GM19455 (cell line): ENCODE measurements at regions not wholly inside any gene's neighbourhood (a gene's known extent, or its start where the extent isn't known, plus 50 kb on each side); places are given as distances from the start of the nearest gene placed in this dataset.
"Not testable (repeated sequence)": the region's sequence is repeated elsewhere in the genome, so short reads cannot be mapped to it uniquely, and the experiment has no call there.

Experiments
- ATAC-seq: cut with Tn5 transposase; IDR thresholded peaks from one replicate; pipeline ENCODE4 v1.9.1; 2021; ENCODE audit not compliant: unreplicated experiment

DNA sequence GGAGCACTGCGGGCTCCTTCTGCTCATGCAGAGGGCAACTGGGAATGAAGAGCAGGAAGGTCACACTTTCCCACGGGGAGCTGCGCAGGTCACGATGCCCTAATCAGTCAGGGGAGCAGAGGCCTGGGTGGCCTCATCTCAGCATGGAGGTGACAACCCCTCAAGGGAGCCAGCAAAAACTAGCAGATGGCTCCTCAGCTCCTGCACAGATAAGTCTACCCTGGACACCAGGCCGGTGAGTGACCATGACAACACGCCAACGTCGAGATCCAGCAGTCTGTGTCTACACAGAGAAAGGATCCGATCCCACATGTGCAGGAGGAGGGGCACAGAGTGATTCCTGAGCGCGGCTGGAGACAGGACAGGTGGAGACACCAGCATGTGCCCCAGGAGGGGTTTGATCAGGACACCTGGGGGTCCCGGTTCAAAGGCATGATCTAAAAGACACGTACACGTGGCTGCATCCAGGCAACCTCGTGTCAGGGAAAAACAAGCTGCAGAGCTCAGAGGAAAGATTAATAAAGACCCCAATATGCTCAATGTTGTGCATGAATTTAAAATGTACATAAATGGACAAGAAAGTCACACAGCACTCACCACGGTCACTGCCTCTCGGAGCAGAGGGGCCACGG, 153.7 kb upstream of the SFSWAP start:
- no peak for ATAC-seq

DNA sequence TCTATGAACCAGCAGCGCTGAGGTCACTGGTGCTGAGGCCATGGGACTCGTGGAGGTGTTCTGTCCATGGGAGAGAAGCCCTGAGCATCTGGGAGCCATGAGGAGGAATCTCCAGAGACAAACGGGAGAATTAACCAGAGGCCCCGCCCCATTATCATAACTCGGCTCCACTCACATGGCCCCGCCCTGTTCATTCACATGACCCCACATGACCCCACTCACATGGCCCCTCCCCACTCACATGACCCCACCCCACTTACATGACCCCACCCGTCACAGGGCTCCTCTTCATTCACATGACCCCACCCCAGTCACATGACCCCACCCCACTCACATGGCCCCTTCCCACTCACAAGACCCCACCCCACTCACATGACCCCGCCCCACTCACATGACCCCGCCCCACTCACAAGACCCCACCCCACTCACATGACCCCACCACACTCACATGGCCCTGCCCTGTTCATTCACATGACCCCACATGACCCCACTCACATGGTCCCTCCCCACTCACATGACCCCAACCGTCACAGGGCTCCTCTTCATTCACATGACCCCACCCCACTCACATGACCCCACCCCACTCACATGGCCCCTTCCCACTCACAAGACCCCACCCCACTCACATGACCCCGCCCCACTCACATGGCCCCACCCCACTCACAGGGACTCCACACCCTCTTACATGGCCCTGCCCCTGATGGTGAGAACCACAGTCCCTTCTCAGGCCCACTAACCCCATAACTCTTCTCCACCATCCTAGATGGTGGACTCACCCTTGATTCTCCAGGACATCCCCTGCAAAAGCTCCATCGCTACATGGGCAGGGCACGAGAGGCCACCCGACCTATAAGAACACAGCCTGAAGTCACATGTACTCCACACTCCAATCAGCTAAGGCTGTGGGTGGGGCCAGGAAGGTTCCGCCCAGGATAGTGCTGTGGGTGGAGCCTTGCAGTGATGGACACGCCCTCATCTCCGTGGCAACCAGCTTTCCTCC, 151.1 kb upstream of the SFSWAP start:
- ATAC-seq, result no peak

DNA sequence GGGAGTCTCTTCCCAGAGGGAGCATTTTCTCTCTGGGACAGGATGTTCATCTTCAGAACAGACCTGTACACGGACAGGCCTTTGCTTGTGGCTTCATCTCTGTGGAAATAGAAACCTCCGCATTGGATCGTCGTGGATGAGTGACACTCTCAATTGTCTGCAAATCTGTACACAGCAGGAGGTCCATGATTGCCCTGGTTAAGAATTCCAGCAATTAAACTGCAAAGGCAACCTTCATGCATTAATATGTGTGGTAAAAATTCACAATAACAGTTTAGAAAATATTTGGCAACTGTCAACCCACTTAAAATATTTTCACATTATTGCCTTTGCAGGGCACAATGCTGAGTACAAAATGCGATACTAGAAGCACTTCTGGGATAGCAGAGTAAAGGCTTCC, 149.8 kb upstream of the SFSWAP start:
- no peak for ATAC-seq

DNA sequence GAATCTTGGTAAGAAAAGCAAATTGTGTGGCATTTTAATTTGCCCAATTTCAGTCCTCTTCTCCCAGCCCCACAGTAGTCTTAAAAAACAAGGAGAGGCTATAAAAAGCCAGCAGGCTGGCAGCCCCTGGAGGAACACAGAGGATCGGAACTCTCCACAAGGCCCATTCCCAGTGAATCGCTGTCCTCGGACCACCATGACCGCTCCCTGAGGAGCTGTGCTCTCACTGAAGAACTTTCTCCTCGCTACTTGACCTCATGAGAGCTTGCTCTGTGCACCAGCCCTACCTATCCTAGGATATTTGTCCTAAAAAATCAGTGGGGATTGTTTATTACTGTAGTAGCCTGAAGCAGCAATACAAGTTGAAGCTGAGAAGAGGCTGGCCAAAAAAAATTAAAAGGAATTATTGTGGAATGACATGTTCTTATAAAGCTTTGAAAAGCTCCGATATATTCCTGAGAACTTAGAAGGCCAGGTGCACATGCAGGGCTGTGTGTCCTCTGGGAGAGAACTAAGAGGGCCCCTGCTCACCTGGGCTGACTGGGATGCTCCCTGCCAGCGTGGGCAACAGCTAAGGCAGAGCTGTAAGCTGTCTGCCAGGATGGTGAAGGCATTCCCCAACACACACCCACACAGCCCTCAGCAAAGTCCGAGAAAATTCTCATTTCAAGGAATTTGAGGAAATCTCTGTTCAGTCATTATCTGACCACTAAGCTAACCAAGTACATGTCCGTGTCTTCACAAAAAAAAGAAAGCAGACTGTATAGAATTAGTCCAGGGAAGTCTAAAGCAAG, 148.8 kb upstream of the SFSWAP start:
- no peak for ATAC-seq

DNA sequence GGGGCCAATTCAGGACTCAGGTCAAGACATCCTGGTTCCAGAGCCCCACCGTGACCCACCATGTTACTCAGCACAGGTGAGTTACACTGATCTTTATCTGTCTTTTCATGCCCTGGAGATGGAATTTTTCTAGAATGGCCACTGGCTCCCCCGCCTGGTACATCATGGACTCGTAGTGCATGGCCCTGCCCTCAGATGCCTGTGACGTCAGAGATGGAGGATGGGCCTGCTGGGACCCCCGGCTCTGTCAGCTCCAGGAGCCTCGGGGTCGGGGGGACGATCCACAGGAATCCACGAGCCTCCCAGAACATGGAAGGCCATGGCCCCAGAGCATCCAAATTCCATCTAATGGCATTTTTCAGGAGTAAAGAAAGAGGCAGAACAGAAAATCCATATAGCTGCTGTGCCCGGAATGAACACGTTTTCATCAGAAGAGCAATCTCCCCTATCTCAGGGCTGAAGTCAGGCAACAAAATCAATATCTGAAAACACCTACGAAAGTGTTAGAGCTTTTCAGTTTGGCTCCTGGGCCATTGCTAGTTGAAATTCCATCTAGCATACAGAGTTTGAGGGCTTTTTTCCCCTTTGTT, 146.7 kb upstream of the SFSWAP start:
- not testable (repeated sequence) for ATAC-seq

DNA sequence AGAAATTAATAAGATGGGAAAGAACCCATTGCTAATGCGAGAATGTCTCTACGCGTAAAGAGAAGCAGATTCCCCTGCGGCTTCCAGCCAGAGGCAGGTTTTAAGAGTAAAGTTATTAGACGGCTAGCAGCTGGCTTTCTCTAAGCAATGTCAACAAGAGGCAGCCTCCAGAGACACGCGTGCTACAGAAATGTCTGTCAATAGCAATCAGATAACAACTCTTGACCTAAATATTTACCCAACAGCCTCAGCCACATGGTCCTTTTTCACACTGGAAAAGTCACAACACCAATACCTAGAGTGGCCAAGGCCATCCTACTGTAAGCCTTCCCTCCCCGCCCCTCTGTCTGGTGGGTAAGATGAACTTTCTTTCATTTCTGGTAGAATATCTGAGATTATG, 146.0 kb upstream of the SFSWAP start:
- no peak for ATAC-seq

DNA sequence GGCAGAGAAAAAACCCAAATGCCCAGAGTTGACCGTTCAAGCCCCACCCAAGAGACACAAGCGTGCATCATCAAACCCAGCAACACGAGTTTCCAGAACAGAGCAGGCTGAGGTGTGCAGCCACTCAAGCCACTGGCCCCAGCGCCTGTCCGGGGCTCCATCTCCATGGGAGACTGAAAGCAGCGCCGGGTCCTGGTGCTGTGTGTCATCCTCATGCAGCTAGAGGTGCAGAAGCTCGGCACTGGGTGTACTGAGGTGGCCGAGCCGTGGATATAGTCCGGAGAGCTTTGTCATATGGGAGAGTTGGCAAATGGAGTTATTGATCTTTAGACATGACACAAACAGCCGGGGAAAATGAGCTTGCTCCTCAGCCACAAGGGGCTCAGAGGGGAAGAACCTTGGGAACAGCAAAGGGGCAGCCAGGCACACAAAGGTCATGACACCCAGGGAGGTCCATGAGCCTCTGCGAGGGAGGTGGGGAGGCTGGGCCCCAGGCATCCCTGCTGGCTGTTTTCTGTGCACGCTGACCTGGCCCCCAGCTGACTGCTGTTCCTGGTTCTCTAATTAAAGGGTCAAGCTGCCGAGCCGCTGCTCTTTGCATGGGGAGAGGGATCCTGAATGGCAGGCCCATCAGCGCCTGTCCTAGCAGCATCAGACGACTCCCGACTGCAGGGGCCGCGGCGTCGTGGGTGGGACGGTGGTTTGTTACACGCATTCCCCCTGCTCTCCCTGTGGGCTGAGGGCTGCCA, 145.4 kb upstream of the SFSWAP start:
- no peak for ATAC-seq

DNA sequence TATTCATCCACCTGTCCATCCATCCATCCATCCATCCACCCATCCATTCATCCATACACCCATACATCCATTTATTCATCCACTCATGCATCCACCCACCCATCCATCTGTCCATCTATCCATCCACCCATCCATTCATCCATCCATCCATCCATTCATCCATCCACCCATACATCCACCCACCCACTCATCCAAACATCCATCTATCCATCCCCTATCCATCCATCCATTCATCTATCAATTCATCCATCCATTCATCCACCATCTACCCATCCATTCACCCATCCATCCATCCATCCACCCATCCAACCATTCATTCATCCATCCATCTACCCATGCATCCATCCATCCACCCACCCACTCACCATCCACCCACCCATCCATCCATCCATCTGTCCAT, 142.6 kb upstream of the SFSWAP start:
- ATAC-seq, result no peak

DNA sequence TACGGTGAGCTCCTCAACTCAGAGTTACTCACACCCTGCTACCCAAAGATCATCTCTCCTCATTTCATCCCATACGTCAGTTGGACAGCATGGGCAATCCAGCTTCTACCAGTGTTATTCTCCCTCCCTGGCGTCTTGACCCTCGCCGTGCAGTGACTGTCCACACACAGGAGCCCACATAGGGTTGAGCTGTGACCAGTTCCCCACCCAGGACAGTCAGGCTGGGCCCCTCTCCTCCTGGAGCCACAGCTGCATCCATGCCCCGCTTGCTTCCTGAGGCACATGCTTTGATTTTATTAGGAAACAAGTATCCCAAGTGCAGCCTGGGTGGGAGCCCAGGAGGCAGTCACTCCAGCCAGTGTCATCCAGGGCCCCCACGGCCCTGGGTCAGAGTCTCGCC, 140.3 kb upstream of the SFSWAP start:
- no peak for ATAC-seq

DNA sequence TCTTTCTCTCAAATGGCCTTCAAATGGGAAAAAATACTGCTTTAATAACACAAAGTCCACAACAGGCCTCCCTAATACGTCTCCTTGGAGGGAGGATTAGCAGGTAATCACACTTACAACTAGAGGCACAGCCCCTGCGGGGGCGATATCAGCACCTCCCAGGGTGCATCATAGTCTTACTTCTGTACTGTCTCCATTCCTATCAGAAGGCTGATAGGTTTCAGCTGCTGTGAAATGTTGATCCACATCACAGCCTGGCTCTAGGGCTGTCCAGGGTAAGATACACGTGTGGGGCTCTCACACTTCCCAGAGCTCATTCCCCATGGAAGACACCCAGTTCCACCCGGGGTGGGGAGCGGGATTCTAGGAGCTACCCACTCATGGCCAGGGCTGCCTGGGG, 139.1 kb upstream of the SFSWAP start:
- no peak for ATAC-seq

DNA sequence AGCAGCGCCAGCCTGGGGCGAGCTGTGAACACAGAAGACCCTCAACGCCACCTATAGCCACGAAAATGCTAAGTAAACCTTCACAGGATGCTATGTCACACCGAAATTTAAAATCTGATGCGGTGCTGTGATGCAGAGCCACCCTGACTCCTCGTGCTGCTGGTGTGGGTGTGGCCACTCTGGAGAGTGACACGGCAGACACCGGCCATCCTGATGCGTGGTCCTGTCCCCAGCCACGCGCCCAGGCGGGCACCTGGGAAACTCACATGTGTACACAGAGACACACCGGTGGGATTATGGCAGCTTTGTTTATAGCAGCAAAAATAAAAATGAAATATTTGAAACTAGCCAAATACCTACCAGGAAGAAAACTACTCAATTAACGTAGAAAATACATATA, 138.3 kb upstream of the SFSWAP start:
- no peak for ATAC-seq

DNA sequence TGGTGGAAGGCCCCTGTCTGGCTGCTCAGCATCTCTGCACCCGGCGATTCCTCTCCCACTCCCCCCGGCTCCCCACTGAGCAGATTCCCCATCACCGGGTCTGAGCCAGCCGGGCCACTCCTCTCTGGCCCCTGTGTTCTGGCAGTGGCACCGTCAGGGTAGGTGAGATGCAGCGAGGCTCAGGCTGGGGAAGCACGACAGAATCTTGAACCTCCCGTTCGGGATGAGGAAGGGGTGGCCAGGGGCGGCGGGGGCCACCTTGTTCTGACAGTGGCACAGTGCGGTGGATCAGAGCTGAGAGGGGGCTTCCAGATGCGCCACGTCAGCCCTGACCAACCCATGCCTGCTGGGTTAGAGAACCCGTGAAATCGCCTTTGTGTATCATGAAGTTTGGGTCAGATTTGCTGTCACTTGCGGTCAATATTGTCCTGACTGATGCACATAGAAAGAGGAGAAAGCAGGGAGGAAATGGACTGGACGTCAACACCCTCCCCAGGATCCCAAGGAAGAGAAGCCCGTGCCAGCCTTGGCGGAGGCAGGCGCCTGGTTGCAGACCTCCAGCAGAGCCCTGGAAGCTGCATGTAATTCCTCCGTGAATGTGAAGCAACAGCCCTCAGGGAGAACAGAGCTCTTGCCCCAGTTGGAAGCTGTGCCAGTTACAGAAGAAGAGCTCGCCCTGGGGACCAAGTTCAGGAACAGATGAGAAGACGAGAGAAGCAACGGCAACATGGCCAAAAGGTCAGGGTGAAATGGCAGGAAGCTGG, 137.1 kb upstream of the SFSWAP start:
- no peak for ATAC-seq

DNA sequence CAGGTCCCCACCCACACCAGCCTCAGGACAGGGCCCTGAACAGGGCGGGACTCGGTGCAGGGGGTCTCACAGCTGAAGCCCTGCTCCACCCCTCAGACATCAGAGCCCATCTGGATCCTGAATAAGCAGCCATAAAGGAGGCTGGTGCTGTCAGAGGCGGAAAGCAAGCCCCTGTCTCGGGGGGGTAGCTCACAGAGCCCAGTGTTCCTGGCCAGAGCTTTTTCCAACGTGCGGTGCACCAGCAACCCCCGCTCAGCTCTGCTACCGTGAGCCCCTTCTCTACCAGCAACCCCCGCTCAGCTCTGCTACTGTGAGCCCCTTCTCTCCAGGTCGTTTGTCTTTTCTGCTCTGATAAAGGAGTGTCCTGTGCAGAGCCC, 136.5 kb upstream of the SFSWAP start:
- ATAC-seq, result no peak

DNA sequence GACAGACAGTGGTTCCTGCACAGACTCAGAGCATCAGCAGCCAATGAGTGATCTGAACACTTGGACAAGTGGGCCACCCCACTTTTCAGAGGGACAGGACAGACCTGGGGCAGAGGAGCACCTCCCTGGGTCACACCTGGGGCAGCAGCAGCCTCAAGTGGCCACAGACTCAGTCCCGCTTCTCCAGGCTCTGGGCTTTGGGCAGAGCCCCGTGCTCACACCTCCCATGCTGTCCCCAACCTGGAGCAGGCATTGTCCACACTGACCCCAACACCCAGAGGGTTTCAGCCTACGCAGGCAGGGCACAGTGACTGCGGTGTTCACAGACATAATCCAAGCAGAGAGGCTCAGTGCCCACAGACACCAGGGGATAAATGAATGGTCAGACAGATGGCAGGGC, 135.5 kb upstream of the SFSWAP start:
- ATAC-seq, result no peak

DNA sequence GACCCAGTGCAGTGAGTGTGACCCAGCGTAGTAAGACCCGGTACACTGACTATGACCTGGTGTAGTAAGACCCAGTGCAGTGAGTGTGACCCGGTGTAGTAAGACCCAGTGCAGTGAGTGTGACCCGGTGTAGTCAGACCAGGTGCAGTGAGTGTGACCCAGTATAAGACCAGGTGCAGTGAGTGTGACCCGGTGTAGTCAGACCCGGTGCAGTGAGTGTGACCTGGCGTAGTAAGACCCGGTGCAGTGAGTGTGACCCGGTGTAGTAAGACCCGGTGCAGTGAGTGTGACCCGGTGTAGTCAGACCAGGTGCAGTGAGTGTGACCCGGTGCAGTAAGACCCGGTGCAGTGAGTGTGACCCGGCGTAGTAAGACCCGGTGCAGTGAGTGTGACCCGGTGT, 134.2 kb upstream of the SFSWAP start:
- ATAC-seq, result not testable (repeated sequence)

DNA sequence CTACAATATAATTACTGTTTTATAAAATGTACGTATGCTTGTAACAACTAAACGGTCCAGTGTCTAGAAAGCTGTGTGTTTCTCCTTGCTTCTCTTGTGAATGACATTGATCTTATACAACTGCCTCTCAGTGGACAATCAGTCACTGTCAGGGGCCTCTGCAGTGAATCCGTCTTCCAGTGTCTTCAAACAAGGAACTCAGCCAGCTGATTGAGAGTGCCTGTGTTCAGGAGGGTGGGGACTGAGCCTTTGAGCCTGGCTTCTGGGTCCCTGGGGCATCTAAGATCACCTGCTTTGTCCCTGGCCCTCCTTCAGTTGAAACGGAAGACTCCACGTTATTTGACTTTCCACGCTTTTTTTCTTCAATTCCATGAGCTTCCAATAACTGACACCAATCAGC, 133.1 kb upstream of the SFSWAP start:
- no peak for ATAC-seq

DNA sequence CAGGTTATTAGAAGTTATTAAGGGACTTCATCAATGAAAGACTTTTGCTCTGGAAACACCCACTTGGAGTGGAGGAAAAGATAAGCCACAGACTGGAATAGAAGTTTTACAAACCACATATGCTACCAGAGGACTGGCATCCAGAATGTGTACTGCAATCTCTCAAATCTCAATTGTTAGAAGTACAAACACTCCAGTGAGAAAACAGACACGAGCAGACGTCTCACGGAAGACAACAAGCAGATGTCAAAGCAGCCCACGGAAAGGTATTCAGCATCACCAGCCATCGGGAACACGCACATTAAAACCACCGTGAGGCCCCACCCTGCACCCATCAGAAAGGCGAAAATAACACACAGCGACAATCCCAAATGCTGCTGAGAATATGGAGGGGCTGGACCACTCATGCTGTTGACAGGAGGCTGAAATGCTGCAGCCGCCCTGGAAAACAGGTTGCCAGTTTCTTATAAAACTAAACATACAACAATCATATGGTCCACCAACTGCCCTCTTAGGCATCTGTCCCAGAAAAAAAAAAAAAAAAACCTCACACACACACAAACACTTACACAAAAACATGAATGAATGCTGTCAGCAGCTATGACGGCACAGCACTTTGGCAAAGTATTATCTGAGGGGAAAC, 131.9 kb upstream of the SFSWAP start:
- no peak for ATAC-seq

DNA sequence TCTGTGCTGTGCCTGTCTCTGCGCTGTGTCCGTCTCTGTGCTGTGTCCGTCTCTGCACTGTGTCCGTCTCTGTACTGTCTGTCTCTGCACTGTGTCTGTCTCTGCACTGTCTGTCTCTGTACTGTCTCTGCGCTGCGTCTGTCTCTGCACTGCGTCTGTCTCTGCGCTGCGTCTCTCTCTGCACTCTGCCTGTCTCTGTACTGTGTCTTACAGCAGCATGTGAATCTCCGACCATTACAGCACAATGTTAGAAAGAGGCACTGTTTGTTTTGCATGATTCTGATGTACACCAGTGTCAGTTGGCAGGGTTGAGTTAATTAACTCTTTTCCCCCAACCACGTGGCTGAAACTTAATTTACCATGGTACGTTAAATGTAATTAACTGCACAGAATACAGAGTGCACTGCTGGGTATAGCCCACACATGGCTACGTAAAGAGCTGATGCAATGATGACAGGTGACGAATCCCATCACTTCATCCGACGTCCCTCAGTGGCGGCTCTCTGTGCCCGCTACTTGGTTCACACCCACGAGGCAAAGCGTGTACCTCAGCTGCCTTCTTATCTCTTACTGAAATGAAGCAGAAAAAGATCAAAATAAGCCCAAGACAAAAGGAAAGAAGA, 127.7 kb upstream of the SFSWAP start:
- no peak for ATAC-seq

DNA sequence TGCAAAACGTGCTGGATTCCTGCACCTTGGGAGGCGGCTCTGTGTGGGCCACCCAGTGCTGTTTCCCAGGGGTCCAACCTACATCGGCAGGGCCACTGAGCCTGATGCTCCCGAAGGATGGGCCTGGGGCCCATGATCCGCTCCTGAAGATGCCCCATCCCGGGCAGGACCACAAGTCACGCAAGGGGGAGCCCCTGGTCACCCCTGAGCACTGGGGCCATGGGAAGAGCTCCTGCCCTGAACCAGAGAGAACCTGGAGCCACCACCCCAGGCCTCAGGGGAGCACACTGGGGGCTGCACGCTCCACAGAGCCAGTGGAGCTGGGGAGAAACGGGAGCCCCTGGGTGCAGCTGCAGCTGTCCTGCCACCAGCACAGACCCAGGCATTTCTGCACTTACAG, 124.6 kb upstream of the SFSWAP start:
- no peak for ATAC-seq
